ENCODE measurements at regions not wholly inside any gene's neighbourhood (a gene's known extent, or its start where the extent isn't known, plus 50 kb on each side); places are given as distances from the start of the nearest gene placed in this dataset.

- H3K27ac Mint-ChIP-seq, result peak overlapping the region; percentile 39
- H3K4me1 Mint-ChIP-seq, result peaks cover 24% of the 10 kb centered on the region
- H3K27me3 Mint-ChIP-seq, result no peaks in the 10 kb centered on the region
- no peaks in the 10 kb centered on the region for H3K36me3 Mint-ChIP-seq (ENCODE audit: low read depth)
- H3K4me3 Mint-ChIP-seq, result no peak overlapping the region
- no peaks in the 10 kb centered on the region for H3K9me3 ChIP-seq (ENCODE audit: control insufficient read depth, low read length, poor library complexity, severe bottlenecking)
- DNase-seq (no peak), ATAC-seq (no peak)
These were observed 137.1 kb upstream of the MKLN1 start for GRCh38 chr7:131190581-131190980.

DNA sequence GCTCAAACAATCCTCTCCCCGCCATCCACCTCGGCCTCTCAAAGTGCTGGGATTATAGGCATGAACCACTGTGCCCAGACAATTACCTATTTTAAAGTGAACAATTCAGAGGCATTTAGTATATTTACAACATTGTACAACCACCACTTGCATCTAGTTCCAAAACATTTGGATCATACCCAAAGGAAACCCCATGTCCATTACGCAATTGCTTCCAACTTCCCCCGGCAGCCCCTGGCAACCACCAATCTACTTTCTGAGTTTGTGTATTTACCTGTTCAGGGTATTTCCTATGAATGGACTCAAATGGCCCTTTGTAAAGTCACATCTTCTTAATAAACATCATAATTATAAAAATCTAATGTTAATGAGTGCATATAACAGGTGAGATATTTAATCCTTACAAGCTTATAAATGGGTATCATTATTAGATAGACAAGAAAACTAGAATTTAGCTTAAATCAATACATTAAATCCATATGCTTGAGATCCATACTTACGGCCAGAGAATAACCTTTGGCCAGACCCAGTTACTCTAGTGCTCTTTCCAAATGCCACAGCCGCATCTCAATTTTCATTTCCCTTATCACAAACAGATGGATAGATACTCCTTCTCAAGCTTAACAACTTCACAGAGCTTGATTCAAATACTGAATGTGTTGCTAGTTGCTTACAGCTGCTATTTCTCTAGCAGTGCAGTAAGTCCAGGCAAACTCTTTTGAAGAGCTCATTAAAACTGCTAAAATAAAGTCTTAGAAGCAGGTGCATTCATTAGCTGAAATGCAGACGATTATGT, 133.4 kb upstream of the MKLN1 start:
- Mint-ChIP-seq H3K27me3 (no peaks in the 10 kb centered on the region), H3K4me3 (no peak overlapping the region)
- DNase-seq, result no peak

GRCh38 chr7:131196803-131197202, 130.9 kb upstream of the MKLN1 start:
- no peaks in the 10 kb centered on the region for H3K9me3 ChIP-seq (ENCODE audit: control insufficient read depth, low read length, poor library complexity, severe bottlenecking)
- Mint-ChIP-seq H3K4me3 (no peak overlapping the region), H3K27me3 (no peaks in the 10 kb centered on the region), H3K36me3 (ENCODE audit: low read depth) (no peaks in the 10 kb centered on the region), H3K27ac (no peak overlapping the region), H3K4me1 (peaks cover 3% of the 10 kb centered on the region)
- ATAC-seq (no peak), DNase-seq (no peak)

More for the DNA sequence above, 133.4 kb upstream of the MKLN1 start:
- no peaks in the 10 kb centered on the region for H3K9me3 ChIP-seq (ENCODE audit: control insufficient read depth, low read length, poor library complexity, severe bottlenecking)
- ATAC-seq, result no peak
- Mint-ChIP-seq H3K27ac (no peak overlapping the region), H3K36me3 (ENCODE audit: low read depth) (no peaks in the 10 kb centered on the region), H3K4me1 (peaks cover 10% of the 10 kb centered on the region)

DNA sequence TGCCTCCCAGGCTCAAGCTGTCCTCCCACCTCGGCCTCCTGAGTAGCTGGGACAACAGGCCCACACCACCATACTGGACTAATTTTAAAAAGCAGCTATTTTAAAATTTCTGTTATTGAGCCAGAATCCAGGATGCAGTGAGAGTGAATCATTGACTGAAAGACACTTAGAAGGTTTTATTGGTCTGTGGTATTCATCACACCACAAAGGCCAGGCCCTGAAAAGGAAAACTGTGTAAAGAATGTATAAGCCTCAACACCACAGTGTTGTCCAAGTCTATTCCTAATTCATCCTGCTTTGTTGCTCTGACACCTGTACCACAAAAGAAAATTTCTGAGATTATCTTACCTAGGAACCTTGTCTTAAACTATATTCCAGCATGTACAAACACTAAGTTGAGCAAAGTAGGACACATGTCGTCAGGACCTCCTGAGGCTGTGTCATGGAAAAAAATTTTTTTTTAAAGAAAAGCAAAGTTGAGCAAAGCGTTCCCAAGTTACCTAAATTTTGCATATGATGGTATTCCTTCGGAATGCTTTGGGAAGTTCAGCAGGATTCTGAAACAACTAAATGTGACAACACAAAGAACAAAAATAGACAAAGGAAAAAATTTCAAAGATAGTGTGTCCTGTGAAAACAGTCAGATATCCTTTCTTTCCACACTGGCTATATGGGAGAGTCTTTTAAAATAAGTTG, 129.6 kb upstream of the MKLN1 start:
- Mint-ChIP-seq H3K4me3 (no peak overlapping the region), H3K27ac (no peak overlapping the region), H3K4me1 (peaks cover 3% of the 10 kb centered on the region), H3K27me3 (no peaks in the 10 kb centered on the region), H3K36me3 (ENCODE audit: low read depth) (no peaks in the 10 kb centered on the region)
- DNase-seq (no peak), ATAC-seq (no peak)
- no peaks in the 10 kb centered on the region for H3K9me3 ChIP-seq (ENCODE audit: control insufficient read depth, low read length, poor library complexity, severe bottlenecking)

- ATAC-seq (no peak), DNase-seq (no peak)
- H3K9me3 ChIP-seq (ENCODE audit: control insufficient read depth, low read length, poor library complexity, severe bottlenecking), result no peaks in the 10 kb centered on the region
- Mint-ChIP-seq H3K27ac (no peak overlapping the region), H3K4me1 (peaks cover 2% of the 10 kb centered on the region), H3K27me3 (no peaks in the 10 kb centered on the region), H3K4me3 (no peak overlapping the region), H3K36me3 (ENCODE audit: low read depth) (no peaks in the 10 kb centered on the region)
These were observed 125.2 kb upstream of the MKLN1 start for GRCh38 chr7:131202451-131202850.

DNA sequence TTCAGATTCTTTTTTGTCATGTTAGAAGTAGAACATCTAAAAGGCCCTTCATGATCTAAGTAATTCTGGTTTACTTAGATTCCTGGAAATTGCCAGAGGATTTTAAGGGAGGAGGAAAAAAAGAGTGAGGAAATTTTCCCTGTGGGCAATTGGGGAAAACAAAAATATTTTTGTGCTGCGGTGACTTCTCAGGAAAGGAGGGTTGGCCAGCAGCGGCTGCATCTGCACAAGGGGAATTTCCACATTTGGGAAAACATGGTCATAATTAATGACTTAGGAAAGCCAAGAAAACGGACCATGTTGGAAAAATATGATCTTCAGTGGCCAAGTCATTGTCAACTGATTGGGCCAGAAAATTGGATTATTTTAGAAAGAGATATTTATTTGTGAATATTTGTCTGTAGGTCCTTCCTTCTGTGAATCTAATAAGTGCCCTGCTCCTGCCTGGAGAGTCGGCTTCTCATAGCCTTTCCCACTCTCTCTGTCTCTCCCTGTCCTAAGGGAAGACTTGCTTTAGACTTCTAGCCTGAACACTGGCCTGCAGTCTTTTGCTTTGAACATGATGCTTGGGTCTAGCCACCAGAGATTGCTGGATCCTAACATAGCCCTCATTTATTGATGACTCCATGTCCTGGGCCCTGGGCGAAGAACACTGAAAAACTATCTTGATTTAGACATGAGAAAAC, 124.2 kb upstream of the MKLN1 start:
- Mint-ChIP-seq H3K36me3 (ENCODE audit: low read depth) (no peaks in the 10 kb centered on the region), H3K4me1 (peaks cover 2% of the 10 kb centered on the region), H3K27ac (no peak overlapping the region), H3K27me3 (no peaks in the 10 kb centered on the region), H3K4me3 (no peak overlapping the region)
- DNase-seq, result no peak
- no peaks in the 10 kb centered on the region for H3K9me3 ChIP-seq (ENCODE audit: control insufficient read depth, low read length, poor library complexity, severe bottlenecking)
- ATAC-seq, result no peak

DNA sequence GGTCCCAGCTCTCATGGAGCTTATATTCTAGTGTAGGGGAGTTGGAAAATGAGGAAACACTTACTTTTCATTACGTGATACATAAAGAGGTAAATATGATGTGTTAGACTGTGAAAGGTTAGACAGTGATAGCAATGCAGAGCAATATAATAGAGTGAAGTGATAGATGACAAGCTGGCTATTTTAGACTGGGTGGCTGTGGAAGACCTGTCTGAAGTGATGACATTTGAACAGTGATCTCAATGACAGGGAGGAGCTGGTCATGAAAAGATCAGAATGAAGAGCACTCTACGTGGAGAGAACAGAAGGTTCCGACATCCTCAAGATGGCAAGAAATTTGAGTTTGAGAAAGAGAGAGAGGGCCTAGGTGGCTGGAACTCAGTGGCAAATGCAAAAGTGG, 118.9 kb upstream of the MKLN1 start:
- no peak for ATAC-seq
- no peaks in the 10 kb centered on the region for H3K27me3 Mint-ChIP-seq
- no peak overlapping the region for H3K4me3 Mint-ChIP-seq
- H3K36me3 Mint-ChIP-seq (ENCODE audit: low read depth), result peaks cover 2% of the 10 kb centered on the region
- no peak for DNase-seq
- H3K27ac Mint-ChIP-seq, result no peak overlapping the region
- no peaks in the 10 kb centered on the region for H3K9me3 ChIP-seq (ENCODE audit: control insufficient read depth, low read length, poor library complexity, severe bottlenecking)
- peaks cover 4% of the 10 kb centered on the region for H3K4me1 Mint-ChIP-seq

- Mint-ChIP-seq H3K36me3 (ENCODE audit: low read depth) (peaks cover 2% of the 10 kb centered on the region), H3K27me3 (no peaks in the 10 kb centered on the region), H3K4me1 (peaks cover 3% of the 10 kb centered on the region), H3K4me3 (peak overlapping the region; percentile 67), H3K27ac (no peak overlapping the region)
- no peaks in the 10 kb centered on the region for H3K9me3 ChIP-seq (ENCODE audit: control insufficient read depth, low read length, poor library complexity, severe bottlenecking)
- DNase-seq, result no peak
- no peak for ATAC-seq
These were observed 117.1 kb upstream of the MKLN1 start for GRCh38 chr7:131210618-131211017.

GRCh38 chr7:131211500-131211899, 116.2 kb upstream of the MKLN1 start:
- H3K27me3 Mint-ChIP-seq, result no peaks in the 10 kb centered on the region
- ATAC-seq (no peak), DNase-seq (no peak)
- no peak overlapping the region for H3K27ac Mint-ChIP-seq
- H3K9me3 ChIP-seq (ENCODE audit: control insufficient read depth, low read length, poor library complexity, severe bottlenecking), result no peaks in the 10 kb centered on the region
- peaks cover 2% of the 10 kb centered on the region for H3K36me3 Mint-ChIP-seq (ENCODE audit: low read depth)
- peaks cover 2% of the 10 kb centered on the region for H3K4me1 Mint-ChIP-seq
- H3K4me3 Mint-ChIP-seq, result no peak overlapping the region

DNA sequence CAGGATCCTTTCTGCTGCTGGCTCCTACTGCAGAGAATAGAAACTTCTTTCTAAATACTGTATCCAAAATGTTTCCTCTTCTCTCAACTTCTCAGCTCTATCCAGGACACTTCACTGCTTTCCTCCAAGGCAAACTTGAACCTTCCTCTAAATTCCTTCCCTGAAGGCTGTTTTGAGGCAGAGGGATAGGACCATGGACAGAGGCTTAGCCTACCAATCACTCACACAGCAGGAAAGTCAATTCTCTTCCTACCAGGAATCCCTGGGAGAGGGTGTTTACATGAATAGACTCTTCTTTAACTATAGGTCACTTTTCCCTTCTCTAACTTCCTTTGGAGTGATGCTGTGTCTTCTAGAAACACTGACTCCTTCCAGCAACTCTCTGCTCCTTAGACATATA, 115.6 kb upstream of the MKLN1 start:
- DNase-seq, result no peak
- no peaks in the 10 kb centered on the region for H3K9me3 ChIP-seq (ENCODE audit: control insufficient read depth, low read length, poor library complexity, severe bottlenecking)
- H3K4me3 Mint-ChIP-seq, result no peak overlapping the region
- H3K36me3 Mint-ChIP-seq (ENCODE audit: low read depth), result peaks cover 2% of the 10 kb centered on the region
- peaks cover 2% of the 10 kb centered on the region for H3K4me1 Mint-ChIP-seq
- no peak for ATAC-seq
- no peak overlapping the region for H3K27ac Mint-ChIP-seq
- H3K27me3 Mint-ChIP-seq, result no peaks in the 10 kb centered on the region

GRCh38 chr7:131218727-131219128, 108.9 kb upstream of the MKLN1 start:
- DNase-seq (no peak), ATAC-seq (no peak)
- H3K4me1 Mint-ChIP-seq, result peaks cover 4% of the 10 kb centered on the region
- no peaks in the 10 kb centered on the region for H3K27me3 Mint-ChIP-seq
- no peak overlapping the region for H3K4me3 Mint-ChIP-seq
- H3K36me3 Mint-ChIP-seq (ENCODE audit: low read depth), result no peaks in the 10 kb centered on the region
- H3K27ac Mint-ChIP-seq, result no peak overlapping the region
- no peaks in the 10 kb centered on the region for H3K9me3 ChIP-seq (ENCODE audit: control insufficient read depth, low read length, poor library complexity, severe bottlenecking)

- no peak for DNase-seq
- Mint-ChIP-seq H3K27me3 (no peaks in the 10 kb centered on the region), H3K4me3 (no peak overlapping the region), H3K36me3 (ENCODE audit: low read depth) (no peaks in the 10 kb centered on the region), H3K27ac (no peak overlapping the region), H3K4me1 (peaks cover 4% of the 10 kb centered on the region)
- no peak for ATAC-seq
- H3K9me3 ChIP-seq (ENCODE audit: control insufficient read depth, low read length, poor library complexity, severe bottlenecking), result no peaks in the 10 kb centered on the region
These were observed 108.2 kb upstream of the MKLN1 start for GRCh38 chr7:131219312-131220041.

GRCh38 chr7:131221061-131221460, 106.6 kb upstream of the MKLN1 start:
- H3K9me3 ChIP-seq (ENCODE audit: control insufficient read depth, low read length, poor library complexity, severe bottlenecking), result no peaks in the 10 kb centered on the region
- Mint-ChIP-seq H3K27me3 (no peaks in the 10 kb centered on the region), H3K4me1 (peaks cover 6% of the 10 kb centered on the region), H3K36me3 (ENCODE audit: low read depth) (no peaks in the 10 kb centered on the region), H3K27ac (no peak overlapping the region), H3K4me3 (no peak overlapping the region)
- ATAC-seq (no peak), DNase-seq (no peak)
